ENCODE measurements at regions not wholly inside any gene's neighbourhood (a gene's known extent, or its start where the extent isn't known, plus 50 kb on each side); places are given as distances from the start of the nearest gene placed in this dataset.

- Histone ChIP-seq H3K36me3 (ENCODE audit: insufficient read depth) (no peaks in the 10 kb centered on the region), H3K4me3 (ENCODE audit: low read depth, low read length) (no peak overlapping the region), H3K27ac (ENCODE audit: low read depth) (no peak overlapping the region), H3K4me1 (ENCODE audit: insufficient read depth) (peaks cover 1% of the 10 kb centered on the region)
- WGBS = 30% methylated on average over 5 of the region's 5 CpGs
- DNase-seq (ENCODE audit: extremely low spot score) = no peak
Observed at GRCh38 chr12:107306141-107306659, 212.9 kb upstream of the CRY1 start.

- no peak overlapping the region for H3K4me3 ChIP-seq (ENCODE audit: low read depth, low read length)
- DNase-seq (ENCODE audit: extremely low spot score) = no peak
- peaks cover 1% of the 10 kb centered on the region for H3K4me1 ChIP-seq (ENCODE audit: insufficient read depth)
- H3K27ac ChIP-seq (ENCODE audit: low read depth) = no peak overlapping the region
- no peaks in the 10 kb centered on the region for H3K36me3 ChIP-seq (ENCODE audit: insufficient read depth)
Observed at GRCh38 chr12:107308310-107308709, 215.0 kb upstream of the CRY1 start.

- peaks cover 1% of the 10 kb centered on the region for H3K4me1 ChIP-seq (ENCODE audit: insufficient read depth)
- no peak overlapping the region for H3K4me3 ChIP-seq (ENCODE audit: low read depth, low read length)
- no peak overlapping the region for H3K27ac ChIP-seq (ENCODE audit: low read depth)
- DNase-seq (ENCODE audit: extremely low spot score) = no peak
- WGBS = 60% methylated on average over 4 of the region's 4 CpGs
- H3K36me3 ChIP-seq (ENCODE audit: insufficient read depth) = no peaks in the 10 kb centered on the region
Observed at GRCh38 chr12:107309020-107309419, 215.7 kb upstream of the CRY1 start.

DNA sequence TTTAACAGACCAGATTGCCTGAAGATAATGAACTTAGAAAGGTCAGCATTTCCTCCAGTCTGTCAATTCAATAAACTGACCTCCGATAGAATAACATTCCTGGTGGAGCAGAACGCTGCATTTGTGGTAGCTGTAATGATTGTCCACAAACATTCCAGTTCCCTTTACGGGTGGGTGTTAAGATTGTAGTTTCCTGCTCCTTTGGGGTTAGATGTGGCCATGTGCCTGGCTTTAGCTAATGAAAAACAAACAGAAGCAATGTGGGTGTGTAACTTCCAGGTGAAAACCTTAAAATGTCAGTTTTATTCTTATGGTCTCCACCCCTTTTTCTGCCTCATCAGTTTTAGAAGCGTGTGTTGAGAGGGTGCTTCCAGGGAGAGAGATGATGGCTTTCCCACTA is 217.3 kb upstream of the CRY1 start:
- H3K27ac ChIP-seq (ENCODE audit: low read depth) = no peak overlapping the region
- 51% methylated on average over 4 of the region's 4 CpGs for WGBS
- peaks cover 1% of the 10 kb centered on the region for H3K4me1 ChIP-seq (ENCODE audit: insufficient read depth)
- no peak overlapping the region for H3K4me3 ChIP-seq (ENCODE audit: low read depth, low read length)
- DNase-seq (ENCODE audit: extremely low spot score) = no peak
- H3K36me3 ChIP-seq (ENCODE audit: insufficient read depth) = no peaks in the 10 kb centered on the region

GRCh38 chr12:107311682-107312081 is 218.3 kb upstream of the CRY1 start:
- no peak for DNase-seq (ENCODE audit: extremely low spot score)
- H3K4me1 ChIP-seq (ENCODE audit: insufficient read depth) = peaks cover 1% of the 10 kb centered on the region
- no peak overlapping the region for H3K4me3 ChIP-seq (ENCODE audit: low read depth, low read length)
- no peak overlapping the region for H3K27ac ChIP-seq (ENCODE audit: low read depth)
- no peaks in the 10 kb centered on the region for H3K36me3 ChIP-seq (ENCODE audit: insufficient read depth)
- WGBS = 77% methylated on average over 5 of the region's 5 CpGs

GRCh38 chr12:107317751-107318555 is 224.6 kb upstream of the CRY1 start:
- Histone ChIP-seq H3K27ac (ENCODE audit: low read depth) (no peak overlapping the region), H3K4me1 (ENCODE audit: insufficient read depth) (no peaks in the 10 kb centered on the region), H3K4me3 (ENCODE audit: low read depth, low read length) (peak overlapping the region; percentile 40), H3K36me3 (ENCODE audit: insufficient read depth) (no peaks in the 10 kb centered on the region)
- DNase-seq (ENCODE audit: extremely low spot score) = peak; percentile 76
- 3% methylated on average over 58 of the region's 58 CpGs for WGBS

DNA sequence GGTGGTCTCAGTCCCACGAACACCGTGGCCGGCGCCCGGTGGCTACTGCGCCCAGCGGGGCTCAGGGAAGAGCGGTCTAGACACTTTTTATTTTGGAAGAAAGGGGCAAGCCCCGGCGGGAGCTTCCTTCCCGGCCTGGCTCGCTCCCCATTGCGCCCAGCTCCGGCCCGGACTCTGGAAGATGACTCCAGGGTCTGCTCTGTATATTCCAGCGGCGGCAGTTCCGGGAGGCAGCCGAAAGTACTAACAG is 225.1 kb upstream of the CRY1 start:
- DNase-seq (ENCODE audit: extremely low spot score) = no peak
- WGBS = under 1% methylated on average over 19 of the region's 19 CpGs
- no peaks in the 10 kb centered on the region for H3K4me1 ChIP-seq (ENCODE audit: insufficient read depth)
- H3K27ac ChIP-seq (ENCODE audit: low read depth) = no peak overlapping the region
- peak overlapping the region; percentile 40 for H3K4me3 ChIP-seq (ENCODE audit: low read depth, low read length)
- H3K36me3 ChIP-seq (ENCODE audit: insufficient read depth) = no peaks in the 10 kb centered on the region

GRCh38 chr12:107318806-107319532 is 225.6 kb upstream of the CRY1 start:
- Histone ChIP-seq H3K27ac (ENCODE audit: low read depth) (no peak overlapping the region), H3K4me1 (ENCODE audit: insufficient read depth) (no peaks in the 10 kb centered on the region), H3K36me3 (ENCODE audit: insufficient read depth) (no peaks in the 10 kb centered on the region), H3K4me3 (ENCODE audit: low read depth, low read length) (peak overlapping the region; percentile 40)
- WGBS = under 1% methylated on average over 72 of the region's 72 CpGs
- no peak for DNase-seq (ENCODE audit: extremely low spot score)

GRCh38 chr12:107319533-107320032 is 226.2 kb upstream of the CRY1 start:
- H3K27ac ChIP-seq (ENCODE audit: low read depth) = no peak overlapping the region

DNA sequence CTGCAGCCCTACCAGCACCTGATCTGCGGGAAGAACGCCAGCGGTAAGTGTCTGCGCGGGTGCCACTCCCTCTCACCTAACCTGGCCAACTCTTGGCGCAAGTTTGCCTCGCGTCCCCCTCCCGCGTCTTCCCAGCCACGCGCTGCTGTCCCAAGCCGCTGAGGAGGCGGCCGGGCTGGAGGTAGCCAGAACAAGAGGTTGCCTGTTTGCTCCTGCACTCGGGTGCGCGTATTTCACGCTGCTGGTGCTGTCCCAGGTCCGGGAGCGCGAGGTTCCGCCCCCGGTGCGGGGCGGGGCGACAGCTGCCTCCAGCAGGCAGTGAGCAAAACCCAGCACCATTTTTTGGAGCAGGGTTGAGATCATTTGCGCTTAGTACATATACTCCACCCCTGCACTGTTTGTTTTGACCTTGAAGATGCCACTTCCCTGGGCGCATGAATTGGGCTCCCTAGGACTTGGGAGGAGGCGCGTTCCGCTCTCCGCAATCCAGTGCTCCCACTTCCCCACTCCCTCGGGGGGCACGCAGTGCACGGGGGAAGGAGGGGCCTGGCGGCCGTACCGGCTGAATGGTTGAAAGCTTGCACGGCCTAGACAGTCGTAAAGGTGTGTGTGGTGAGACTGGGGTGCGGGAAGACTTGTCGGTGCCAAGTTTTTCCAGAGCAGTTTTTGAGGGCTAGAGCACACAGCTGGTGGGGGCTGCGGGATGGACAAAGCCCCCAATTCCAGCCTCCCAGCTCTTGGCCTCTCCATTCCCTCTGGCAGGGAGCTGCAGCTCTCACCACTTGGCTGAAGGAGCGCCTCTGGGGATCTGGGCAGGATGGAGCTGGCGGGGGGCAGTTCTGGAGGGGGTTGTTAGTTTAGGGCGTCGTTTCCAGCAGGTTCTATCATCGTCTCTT is 226.9 kb upstream of the CRY1 start:
- peak overlapping the region; percentile 40 for H3K4me3 ChIP-seq (ENCODE audit: low read depth, low read length)
- H3K27ac ChIP-seq (ENCODE audit: low read depth) = no peak overlapping the region
- no peak for DNase-seq (ENCODE audit: extremely low spot score)
- under 1% methylated on average over 49 of the region's 49 CpGs for WGBS
- H3K4me1 ChIP-seq (ENCODE audit: insufficient read depth) = no peaks in the 10 kb centered on the region
- no peaks in the 10 kb centered on the region for H3K36me3 ChIP-seq (ENCODE audit: insufficient read depth)

More at GRCh38 chr12:107319533-107320032, 226.2 kb upstream of the CRY1 start:
- Histone ChIP-seq H3K4me1 (ENCODE audit: insufficient read depth) (no peaks in the 10 kb centered on the region), H3K36me3 (ENCODE audit: insufficient read depth) (no peaks in the 10 kb centered on the region), H3K4me3 (ENCODE audit: low read depth, low read length) (peak overlapping the region; percentile 40)
- no peak for DNase-seq (ENCODE audit: extremely low spot score)
- WGBS = under 1% methylated on average over 60 of the region's 60 CpGs

DNA sequence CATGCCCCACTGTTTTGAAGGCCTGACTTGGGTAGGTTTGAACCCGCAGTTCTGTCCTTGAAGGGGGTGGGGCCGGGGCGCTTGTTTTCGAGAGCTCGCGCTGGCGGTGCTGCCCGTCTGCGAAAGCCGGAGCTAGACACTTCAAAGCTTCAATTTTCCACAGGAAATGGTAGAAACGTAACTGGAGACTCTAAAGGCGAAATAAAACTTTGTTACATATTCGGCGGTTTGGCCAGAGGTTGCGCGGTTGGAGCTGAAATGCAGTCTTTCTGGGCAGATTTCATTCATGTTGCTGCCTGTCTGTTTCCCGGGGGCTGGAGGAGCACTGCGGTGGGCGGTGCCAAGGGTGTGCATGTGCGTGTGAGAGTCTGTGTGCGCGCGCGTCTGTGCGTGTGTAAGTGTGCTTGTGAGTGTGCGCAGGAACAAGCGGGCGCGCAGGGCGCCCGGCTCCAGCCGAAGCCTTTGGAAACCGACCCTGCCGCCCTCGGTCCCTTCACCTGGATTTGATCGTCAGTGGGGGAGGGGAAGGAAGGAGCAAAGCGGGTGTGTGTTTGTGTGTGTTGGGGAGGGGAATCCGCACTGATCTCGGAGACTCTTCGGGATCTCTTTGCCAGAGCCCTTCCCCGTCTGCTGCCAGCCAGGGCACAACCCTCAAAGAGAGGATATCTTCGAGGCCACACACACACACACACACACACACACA is 227.7 kb upstream of the CRY1 start:
- WGBS = 1% methylated on average over 42 of the region's 42 CpGs
- H3K4me1 ChIP-seq (ENCODE audit: insufficient read depth) = no peaks in the 10 kb centered on the region
- peak; percentile 52 for DNase-seq (ENCODE audit: extremely low spot score)
- peak overlapping the region; percentile 40 for H3K4me3 ChIP-seq (ENCODE audit: low read depth, low read length)
- H3K27ac ChIP-seq (ENCODE audit: low read depth) = no peak overlapping the region
- H3K36me3 ChIP-seq (ENCODE audit: insufficient read depth) = no peaks in the 10 kb centered on the region

- no peak overlapping the region for H3K4me3 ChIP-seq (ENCODE audit: low read depth, low read length)
- DNase-seq (ENCODE audit: extremely low spot score) = no peak
- H3K4me1 ChIP-seq (ENCODE audit: insufficient read depth) = no peaks in the 10 kb centered on the region
- no peaks in the 10 kb centered on the region for H3K36me3 ChIP-seq (ENCODE audit: insufficient read depth)
- 80% methylated on average over 3 of the region's 3 CpGs for WGBS
- no peak overlapping the region for H3K27ac ChIP-seq (ENCODE audit: low read depth)
Observed at GRCh38 chr12:107322063-107322462, 228.7 kb upstream of the CRY1 start.

GRCh38 chr12:107325075-107325608 is 231.8 kb upstream of the CRY1 start:
- Histone ChIP-seq H3K27ac (ENCODE audit: low read depth) (no peak overlapping the region), H3K4me1 (ENCODE audit: insufficient read depth) (no peaks in the 10 kb centered on the region), H3K4me3 (ENCODE audit: low read depth, low read length) (no peak overlapping the region), H3K36me3 (ENCODE audit: insufficient read depth) (no peaks in the 10 kb centered on the region)
- DNase-seq (ENCODE audit: extremely low spot score) = no peak
- 61% methylated on average over 2 of the region's 2 CpGs for WGBS

All from urinary bladder (tissue), 3 donors.